IPS-NIHi11 (cell line): ENCODE measurements at regions not wholly inside any gene's neighbourhood (a gene's known extent, or its start where the extent isn't known, plus 50 kb on each side); places are given as distances from the start of the nearest gene placed in this dataset.
"Not testable (repeated sequence)": the region's sequence is repeated elsewhere in the genome, so short reads cannot be mapped to it uniquely, and the experiment has no call there.

Experiments used
- DNase-seq: peaks from one replicate; pipeline ENCODE4 v3.0.0; 2012; ENCODE audit warnings: mixed read lengths, low spot score

DNA sequence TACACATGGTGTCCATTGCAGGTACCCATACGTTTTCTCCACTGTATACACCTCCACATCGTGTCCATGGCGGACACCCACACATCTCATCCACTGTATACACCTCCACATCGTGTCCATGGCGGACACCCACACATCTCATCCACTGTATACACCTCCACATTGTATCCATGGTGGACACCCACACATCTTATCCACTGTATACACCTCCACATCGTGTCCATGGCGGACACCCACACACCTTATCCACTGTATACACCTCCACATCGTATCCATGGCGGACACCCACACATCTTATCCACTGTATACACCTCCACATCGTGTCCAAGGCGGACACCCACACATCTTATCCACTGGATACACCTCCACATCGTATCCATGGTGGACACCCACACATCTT is 50.4 kb upstream of the TTC34 start:
- not testable (repeated sequence) for DNase-seq

DNA sequence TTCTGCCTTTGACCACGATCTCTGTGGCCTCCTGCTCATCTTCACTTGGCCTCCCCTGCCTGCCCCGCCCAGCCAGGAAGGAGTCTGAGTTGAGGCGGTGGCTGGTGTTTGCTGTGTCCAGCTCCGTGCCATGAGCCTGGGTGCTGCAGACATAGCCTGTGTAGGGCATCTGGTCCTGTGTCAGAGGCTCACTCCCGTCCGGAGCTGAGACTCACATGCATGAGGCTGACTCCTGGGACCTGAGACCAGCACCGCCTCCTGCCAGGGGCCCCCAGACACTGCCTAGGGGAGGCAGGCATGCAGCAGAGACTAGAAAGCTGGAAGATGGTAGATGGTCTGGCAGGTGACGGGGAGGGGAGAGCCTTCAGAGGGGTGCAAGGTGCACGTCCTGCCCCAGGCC is 52.2 kb upstream of the TTC34 start:
- no peak for DNase-seq

DNA sequence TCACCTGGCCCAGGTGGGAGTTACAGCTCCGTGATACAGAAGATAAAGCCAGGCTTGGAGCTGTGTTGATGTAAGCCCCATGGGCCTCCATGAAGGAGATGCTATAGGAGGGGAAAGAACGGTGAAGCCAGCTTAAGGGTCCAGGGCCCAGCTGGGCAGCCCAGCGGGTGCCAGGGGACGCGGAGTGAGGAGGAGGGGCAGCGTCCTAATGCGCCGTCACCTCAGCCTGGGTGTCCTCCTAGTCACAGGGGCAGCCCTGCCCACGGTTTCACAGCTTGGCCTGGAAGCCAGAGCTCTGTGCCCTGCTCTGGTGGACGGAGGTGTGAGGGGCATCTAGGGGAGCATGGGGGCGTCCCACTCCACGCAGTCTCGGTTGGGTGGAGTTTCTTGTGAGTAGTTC is 52.7 kb upstream of the TTC34 start:
- no peak for DNase-seq

DNA sequence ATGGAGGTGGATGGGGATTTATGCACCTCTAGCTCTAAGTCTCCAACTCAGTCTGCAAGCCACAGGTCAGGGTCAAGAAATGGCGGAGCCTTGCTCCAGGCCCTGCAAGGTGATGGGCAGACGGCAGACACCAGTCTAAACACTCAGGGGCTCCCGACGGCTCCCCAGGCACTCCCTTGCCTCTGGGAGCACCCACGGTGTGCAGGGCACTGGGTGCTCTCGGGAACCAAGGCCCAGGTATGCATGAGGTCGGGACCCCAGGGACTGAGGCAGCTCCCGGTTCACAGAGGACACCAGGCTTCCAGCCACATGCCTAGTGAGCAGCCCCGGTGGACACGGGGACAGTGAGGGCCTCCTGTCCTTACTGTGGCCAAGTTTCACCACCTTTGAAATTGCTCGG is 53.1 kb upstream of the TTC34 start:
- no peak for DNase-seq

DNA sequence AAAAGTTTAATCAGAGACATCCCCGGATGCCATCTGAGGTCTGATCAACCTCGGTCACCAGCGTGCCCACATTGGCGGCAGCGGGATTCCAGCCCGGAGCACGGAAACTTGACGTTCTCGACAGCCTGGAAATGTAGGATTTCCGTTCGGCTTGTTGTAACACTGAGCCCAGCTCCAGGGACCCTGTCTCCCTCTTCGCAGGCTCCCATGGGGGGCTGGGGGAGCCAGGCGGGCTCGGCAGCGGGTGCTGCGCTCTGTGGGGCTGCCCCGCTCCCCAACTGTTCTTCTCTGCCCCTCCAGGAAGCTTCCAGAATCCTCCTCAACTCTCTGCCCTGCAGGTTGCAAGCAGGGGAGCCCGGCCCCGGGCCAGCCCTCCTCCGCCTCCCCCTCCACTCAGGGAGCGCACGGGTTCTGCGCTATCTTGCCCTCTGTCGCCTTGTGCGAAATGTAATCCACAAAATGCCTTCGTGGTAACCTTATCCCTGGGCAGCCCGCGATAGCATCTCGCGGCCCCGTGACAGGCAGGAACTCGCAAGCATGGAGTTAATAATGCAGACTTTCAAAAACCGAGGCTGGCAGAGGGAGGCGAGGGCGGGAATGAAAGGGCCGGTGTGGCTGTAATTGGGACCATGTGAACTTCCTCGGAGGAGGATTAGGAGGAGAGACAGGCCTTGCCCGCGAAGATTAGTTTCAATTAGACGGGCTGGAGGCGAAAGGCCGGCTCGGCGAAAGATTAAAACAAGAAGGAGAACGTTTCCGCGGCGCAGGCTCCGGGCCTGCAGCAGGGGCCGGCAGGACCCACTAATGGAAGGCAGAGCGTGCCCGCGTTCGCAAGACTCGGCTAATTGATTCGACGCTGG is 53.9 kb upstream of the TTC34 start:
- DNase-seq: no peak

DNA sequence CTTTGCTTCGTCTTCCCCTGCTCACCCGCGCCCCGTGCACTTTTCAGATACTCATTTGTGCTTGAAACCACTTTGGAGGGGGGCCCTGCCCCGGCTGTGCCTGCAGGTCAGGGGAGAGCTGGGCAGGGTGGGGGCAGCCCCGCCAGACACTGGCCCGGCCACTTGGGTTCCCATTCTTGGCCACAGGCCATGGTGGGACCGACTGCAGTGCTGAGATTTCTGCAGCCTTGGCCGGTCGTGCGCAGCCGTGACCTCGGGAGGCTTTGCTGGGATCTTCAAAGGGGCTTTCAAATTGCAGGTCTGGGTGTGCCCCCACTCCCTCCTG is 54.5 kb upstream of the TTC34 start:
- no peak for DNase-seq

DNA sequence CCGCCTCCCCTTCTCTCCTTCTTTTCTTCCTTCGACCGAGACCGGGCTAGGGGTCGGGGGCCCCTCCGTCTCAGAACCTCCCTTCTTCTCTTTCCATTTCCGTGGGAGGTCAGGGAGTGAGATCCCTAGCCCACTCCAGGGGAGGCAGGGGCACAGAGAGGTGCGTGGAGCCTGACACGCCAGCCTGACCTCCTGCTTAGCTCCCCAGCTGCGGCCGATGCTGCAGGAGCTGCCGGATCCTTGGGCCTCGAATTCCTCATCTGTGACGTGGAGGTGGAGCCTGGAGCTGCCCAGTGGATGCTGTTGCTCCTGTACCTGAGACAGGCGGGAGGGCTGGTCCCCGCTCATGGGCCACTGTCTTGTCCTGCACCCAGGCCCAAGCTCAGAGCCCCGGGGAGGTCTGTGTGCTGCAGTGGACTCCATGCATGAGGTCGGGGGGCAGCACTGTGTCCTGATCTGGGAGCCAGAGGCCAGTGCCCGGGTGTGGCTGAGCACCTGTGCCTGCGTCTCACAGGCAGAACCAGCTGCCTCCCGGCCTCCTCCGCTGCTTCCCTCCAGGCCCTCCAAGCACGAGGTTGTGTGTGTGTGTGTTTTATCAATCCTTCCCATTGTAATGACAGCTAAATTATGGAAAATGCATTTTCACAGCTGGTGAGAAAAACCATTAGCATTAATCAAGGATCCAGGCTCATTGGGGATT is 55.3 kb upstream of the TTC34 start:
- DNase-seq: no peak

DNA sequence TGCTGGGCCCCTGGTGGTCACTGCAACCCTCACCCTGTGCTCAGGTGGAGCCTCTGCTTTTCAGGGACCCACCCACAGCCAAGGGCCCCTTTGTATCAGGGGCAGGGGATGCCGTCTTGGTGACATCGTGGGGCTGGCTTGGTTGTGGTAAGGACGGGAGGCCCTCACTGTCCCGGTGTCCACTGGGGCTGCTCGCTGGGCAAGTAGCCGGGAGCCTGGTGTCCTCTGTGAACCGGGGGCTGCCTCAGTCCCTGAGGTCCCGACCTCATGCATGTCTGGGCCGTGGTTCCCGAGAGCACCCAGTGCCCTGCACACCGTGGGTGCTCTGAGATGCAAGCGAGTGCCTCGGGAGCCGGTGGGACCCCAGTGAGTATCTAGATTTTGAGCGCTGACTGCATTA is 56.0 kb upstream of the TTC34 start:
- DNase-seq: no peak

DNA sequence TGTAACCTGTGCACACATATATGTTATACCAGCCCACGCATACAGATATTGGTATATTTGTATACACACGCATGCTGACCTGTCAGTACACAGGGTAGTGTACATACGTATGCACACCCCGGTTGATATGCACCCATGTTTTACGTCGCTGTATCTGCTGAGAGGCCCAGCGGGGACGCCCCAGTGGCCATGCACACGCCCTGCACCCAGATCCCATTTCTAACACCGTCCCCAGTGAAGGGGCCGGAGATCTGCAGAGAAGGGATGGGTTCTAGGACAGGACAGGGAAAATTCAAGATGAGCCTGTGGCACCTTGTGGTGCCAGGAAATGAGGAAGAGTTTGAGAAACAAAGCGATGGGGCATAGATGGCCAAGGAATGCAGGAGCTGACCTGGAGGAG is 57.2 kb upstream of the TTC34 start:
- DNase-seq: no peak

DNA sequence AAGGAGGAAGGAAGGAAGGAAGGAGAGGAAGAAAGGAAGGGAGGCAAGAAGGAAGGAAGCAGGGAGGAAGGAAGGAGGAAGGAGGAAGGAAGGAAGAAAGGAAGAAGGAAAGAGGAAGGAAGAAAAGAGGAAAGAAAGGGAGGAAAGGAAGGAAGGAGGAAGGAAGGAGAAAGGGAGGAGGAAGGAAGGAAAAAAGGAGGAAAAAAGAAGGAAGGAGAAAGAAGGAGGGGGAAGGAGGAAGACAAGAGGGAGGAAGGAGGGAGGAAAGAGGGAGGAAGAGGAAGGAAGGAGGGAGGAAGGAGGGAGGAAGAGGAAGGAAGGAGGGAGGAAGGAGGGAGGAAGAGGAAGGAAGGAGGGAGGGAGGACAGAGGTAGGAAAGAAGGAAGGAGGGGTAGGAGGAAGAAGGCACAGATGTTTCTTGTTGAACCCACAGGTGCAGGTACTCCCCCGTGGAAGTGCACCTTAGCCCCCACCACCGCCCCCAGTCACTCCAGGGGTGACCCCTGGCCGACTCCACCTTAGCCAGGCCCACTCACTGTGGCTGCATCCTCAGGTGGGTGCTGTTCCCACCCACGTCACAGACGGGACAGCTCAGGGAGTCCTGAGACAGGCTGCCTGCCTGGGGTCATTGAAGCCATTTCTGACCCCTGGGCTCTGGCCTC is 57.9 kb upstream of the TTC34 start:
- no peak for DNase-seq

DNA sequence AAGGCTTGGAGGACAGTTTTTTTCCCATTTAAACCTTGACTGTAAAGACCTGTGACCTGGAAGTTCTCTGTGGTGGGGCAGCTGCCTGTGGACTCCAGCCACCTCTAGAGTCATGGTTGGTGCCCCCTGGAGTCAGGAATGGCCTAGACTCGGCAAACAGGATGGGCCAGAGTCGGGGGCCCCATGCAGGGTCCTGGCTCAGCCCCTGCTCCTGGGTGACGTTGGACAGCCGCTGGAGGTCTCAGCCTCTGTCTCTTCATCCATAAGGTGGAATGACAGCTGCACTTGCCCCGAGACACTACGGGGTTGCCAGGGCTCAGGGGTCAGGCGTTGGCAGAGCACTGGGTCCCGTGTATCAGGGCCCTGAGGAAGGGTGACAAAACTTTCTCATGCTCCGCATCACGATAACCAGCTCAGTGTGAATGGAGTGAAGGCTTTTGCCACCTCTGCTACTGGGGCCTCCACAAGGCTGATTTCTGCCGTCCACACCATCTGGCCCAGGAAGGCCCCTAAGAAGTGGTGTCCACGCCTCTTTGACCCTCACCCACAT is 58.5 kb upstream of the TTC34 start:
- DNase-seq: no peak

DNA sequence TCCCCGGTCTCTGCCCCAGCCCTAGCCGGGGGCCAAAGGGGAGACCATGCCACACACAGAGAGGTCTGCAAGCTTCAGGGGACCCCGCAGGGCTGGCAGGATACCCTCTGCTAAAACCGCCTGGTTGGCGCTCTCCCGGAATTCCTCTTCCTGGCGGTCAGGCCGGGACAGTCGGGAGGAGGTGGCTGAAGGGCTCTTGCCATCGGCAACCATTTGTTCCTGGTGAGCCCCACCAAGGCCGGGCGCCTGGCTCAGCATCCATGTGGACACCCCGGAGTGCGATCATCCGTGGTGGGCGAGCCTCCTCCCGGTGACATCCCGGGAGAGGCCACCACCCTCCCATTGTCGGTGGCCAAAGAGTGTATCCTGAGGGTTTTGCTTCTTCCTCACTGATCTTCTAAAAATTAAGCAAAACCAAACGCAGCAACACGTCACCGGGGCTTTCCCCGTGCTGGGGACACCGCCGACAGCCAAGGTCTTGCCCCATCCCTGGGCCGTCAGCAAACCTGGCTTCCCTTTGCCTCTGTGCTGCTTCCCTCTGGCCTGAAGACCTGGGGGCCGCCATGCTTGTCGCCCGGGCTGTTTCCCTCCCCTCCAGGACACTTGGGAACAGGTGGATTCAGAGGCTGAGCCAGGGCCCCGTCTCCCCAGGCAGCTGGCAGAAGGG is 59.1 kb upstream of the TTC34 start:
- DNase-seq: no peak

DNA sequence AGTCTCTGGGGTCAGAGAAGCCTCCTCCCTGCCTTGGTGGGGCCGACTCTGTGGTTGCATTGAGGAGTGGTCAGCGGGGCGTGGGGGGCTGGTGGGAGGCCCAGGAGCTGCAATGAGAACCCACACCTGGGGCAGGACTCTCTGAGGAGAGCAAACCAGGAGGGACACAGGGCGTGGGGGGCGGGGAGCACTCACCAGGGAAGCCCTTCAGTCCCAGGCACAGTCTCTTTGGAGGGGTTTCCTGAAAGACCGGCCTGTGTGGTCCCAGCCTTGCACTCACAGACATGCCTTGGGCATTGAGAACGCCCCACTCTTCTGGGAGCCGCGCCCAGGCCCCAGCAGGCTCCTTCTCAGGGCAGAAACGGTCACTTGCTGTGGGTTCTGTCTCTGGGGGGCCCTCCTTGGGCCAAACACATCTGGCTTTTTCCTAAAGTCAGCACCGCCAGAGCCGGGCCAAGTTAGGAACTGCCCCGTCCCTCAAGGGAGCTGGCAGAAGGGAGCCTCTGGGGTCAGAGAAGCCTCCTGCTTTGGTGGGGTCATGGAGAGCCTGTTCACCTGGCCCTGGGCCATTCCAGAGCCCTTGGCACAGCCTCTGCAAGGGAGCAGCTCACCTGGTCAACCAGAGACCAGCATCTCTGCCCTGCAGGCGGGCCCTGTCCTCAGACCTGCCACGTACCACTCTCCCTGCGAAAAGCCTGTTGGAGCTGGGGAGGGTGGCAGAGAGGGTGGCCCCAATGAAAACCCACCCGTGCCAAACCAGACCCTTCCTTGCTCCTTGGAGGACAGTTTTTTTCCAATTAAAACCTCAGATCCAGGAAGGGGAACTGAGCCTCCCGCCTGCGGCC is 59.9 kb upstream of the TTC34 start:
- DNase-seq: no peak

DNA sequence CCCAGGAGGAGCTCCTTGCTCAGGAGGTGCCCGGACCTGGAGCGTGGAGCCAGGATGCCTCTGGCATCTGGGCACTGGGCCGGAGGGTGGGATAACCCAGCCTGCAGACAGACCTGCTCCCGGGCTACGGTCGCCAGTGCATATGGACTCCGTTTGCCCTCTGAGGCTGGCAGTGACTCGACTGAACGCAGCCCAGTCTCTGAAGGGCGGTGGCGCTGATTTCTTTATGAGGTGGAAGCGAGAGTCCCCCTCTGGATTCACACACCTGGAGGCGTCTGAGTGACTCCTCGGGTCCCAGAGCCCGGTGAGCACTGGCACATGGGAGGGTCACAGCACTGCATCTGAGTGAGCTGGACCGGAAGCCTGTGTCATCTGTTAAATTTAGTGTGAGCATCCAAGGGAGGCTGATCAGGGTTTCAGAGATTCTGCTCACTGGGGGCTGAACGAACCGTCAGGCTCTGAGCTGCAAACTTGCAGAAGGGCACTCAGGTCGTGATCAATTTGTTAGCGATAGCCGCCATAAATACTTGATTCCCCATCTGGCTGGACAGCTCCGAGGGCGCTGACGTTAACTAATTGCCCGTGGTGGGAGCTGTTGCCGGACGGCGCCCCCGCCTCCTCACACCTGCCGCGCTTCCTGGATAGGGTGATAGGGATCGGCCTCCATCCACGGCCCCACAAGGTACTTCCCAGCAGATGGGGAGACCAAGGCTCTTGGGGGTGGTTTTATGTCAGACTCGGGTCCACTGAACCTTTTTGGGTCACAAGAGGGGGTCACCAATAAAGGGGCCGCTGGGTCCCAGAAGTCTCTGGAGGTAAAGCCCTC is 60.7 kb upstream of the TTC34 start:
- no peak for DNase-seq

DNA sequence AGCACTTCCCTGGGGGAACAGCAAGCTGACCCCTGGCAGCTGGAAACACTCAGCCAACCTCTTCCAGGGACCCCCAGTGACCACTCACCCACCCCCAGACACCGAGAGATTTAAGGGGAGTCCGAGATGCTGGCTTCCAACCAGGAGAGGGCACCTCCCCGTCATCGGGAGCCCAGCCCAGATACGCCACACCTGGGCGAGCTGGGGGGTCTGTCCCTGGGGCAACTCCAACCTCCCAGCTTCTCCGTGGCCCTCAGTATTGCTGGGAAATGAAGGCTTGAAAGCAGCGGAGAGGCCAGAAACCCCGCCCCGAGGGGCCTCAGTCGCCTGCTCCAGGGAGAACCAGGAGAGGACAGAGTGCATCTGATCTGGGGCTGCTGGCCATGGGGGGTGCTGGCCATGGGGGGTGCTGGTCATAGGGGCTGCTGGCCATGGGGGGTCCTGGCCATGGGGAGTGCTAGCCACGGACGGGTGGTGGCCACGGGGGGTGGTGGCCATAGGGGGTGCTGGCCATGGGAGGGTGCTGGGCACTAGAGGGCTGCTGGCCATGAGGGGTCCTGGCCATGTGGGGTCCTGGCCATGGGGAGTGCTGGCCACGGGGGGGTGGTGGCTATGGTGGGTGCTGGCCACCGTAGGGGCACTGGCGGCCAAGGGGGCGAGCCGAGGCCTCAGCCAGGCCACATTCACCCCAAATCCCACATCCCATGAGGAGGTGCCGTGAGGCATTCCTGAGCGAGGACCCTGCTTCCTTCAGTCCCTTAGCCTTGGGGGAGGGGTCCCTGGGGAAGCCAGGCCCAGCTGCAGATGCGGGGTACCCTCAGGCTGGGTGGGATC is 61.5 kb upstream of the TTC34 start:
- no peak for DNase-seq

DNA sequence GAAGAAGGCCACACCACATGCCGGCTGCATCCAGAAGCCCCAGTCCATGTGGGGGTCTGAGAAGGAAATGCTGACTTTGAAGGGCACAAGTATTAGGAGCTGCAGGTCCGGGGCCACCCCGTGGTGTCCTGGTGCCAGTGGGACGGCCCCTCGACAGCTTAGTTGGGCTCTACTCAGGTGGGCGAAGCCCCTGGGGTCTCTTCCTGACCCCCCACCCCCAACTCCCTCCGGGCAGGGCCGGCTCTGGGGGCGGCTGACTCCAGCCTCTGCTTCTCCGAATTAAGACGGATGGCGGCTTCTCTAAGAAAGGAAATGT is 62.1 kb upstream of the TTC34 start:
- DNase-seq: no peak

DNA sequence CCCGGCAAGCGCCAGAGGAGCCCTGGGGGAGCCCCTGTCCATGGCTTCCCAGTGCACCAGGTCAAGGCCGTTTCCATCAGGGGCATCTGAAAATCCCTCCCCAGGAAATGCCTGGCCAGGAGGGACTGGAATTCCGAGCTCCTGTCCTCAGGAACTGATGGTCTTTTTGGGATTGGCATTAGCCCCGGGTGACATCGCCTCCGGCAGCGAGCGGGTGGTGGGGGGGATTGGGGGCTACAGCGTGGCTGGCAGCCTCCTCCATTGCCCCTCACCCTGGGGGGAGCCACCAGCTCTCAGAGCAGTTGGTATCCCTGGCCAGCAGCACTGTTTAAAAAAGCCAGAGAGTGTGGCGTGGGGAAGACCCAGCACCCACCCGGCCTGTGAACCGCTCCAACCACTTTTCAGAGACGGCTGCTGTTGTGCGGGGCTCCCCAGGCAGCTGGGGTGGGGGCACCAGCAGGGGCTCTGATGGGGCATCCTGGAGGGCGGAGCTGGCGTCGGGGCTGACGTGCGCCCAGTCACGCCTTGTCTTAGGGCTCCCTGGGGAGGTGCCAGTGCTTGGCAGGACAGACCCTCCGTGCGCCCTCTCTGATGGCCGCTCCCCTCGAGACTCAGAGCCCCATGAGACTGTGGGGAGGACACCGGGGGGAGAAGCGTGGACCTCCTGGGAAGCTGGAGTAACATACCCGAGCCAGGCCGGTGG is 62.9 kb upstream of the TTC34 start:
- DNase-seq: no peak

DNA sequence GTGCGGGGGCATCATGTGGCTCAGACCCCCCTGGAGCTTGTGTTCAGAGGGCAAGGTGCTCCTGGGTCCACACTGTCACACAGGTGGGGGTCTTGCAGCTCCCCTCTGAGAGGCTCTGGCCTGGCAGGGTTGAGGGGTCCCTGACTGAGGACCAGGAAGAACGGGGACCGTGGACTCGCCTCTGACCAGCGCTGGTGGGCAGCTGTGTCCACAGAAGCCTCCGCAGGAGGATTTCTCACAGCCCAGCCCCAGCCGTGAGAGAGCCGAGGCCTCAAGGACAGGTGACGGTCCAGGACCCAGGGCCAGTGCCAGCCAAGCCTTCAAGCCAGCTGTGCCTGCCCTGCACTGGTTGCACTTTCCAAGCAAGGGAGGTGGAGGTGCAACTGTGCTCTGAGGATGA is 63.5 kb upstream of the TTC34 start:
- DNase-seq: no peak
